Gastroesophageal sphincter (tissue), 3 donors: ENCODE measurements at regions not wholly inside any gene's neighbourhood (a gene's known extent, or its start where the extent isn't known, plus 50 kb on each side); places are given as distances from the start of the nearest gene placed in this dataset.

Source experiments
- POLR2A ChIP-seq, 2 donors: fragments of 450-650 bp; IDR thresholded peaks; one replicate each; pipeline ENCODE4 v1.6.1; 2017; ENCODE audit warnings: antibody characterized with exemption in 2 of 2, mild to moderate bottlenecking in 2 of 2, moderate library complexity in 1 of 2
- POLR2AphosphoS5 ChIP-seq: sonication (generic); formaldehyde crosslinking; IDR thresholded peaks from one replicate; pipeline ENCODE4 v1.6.1; 2017; ENCODE audit warnings: antibody characterized with exemption
- TF ChIP-seq, protein P1 (sequence below), 4 experiments: fragments of 200-600 bp in 2 of 4; fragments of 450-650 bp in 2 of 4; sonication (generic) in 1 of 4; IDR thresholded peaks; one replicate each; pipeline ENCODE4 v1.5.1; 2017 to 2019; ENCODE audit warnings: antibody characterized with exemption in 4 of 4, mild to moderate bottlenecking in 2 of 4, moderate library complexity in 2 of 4

- TF ChIP-seq, protein P1, sequence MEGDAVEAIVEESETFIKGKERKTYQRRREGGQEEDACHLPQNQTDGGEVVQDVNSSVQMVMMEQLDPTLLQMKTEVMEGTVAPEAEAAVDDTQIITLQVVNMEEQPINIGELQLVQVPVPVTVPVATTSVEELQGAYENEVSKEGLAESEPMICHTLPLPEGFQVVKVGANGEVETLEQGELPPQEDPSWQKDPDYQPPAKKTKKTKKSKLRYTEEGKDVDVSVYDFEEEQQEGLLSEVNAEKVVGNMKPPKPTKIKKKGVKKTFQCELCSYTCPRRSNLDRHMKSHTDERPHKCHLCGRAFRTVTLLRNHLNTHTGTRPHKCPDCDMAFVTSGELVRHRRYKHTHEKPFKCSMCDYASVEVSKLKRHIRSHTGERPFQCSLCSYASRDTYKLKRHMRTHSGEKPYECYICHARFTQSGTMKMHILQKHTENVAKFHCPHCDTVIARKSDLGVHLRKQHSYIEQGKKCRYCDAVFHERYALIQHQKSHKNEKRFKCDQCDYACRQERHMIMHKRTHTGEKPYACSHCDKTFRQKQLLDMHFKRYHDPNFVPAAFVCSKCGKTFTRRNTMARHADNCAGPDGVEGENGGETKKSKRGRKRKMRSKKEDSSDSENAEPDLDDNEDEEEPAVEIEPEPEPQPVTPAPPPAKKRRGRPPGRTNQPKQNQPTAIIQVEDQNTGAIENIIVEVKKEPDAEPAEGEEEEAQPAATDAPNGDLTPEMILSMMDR (IDR thresholded peaks at IDR 0.05): no peak
- no peak for TF ChIP-seq POLR2AphosphoS5
- TF ChIP-seq POLR2A (IDR thresholded peaks at IDR 0.05): no peak
Measured at GRCh38 chr18:40048886-40049650, 1906.0 kb upstream of the PIK3C3 start.
